HG02678 (cell line): ENCODE measurements at regions not wholly inside any gene's neighbourhood (a gene's known extent, or its start where the extent isn't known, plus 50 kb on each side); places are given as distances from the start of the nearest gene placed in this dataset.

Experiments used
- ATAC-seq: cut with Tn5 transposase; IDR thresholded peaks from one replicate; pipeline ENCODE4 v1.9.1; 2021; ENCODE audit warnings: mild to moderate bottlenecking, moderate library complexity; ENCODE audit not compliant: unreplicated experiment

- ATAC-seq, result no peak
Measured at GRCh38 chr16:79498928-79499327, 101.6 kb downstream of the MAF start.

DNA sequence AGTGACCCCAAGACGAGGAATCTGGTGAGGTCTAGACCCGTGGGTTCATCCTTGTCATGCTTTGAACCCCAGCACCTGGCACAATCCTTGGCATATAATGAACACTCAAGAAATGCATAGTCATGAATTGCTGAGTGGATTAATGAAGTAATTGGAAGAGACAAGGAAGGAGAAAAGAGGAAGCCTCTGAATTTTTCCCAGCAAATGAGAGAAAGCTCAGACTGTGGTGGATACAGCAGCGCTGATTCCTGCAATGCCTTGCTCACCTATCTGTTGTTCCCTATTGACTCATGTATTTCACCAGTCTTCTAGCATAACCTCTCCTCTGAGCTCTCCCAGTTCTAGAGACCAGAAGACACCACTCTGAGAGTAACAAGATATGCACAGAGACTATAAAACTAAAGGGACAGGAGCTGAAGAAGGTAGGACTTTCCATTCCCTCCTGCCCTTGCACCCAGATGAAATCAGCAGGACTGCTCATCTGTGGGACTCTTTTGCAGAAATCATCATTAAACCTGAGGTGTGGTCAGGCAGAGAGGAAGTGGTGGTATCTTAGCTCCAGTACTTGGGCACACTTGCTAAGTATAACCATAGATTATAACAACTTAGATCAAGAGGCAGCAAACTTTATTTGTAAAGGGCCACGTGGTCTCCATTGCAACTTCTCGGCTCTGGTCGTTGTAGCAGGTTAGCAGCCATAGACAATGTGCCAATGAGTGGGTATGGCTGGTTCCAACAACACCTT lies 102.8 kb downstream of the MAF start:
- no peak for ATAC-seq

DNA sequence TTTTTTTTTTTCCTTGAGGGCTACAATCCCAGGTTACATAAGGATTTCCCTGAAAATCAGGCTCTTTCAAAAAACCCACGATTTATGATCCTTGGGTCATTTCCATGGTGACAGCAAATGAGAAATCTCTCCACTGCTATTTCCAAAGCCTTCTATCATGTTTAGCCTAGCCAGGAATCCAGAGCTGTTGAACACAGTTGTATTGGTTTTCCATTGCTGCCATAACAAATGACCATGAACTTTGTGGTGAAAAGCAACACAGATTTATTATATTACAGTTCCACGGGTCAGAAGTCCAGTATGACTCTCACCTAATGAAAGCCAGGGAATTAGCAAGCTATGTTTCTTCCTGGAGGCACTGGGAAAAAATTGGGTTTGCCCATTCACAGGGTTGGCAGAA lies 106.6 kb downstream of the MAF start:
- no peak for ATAC-seq

DNA sequence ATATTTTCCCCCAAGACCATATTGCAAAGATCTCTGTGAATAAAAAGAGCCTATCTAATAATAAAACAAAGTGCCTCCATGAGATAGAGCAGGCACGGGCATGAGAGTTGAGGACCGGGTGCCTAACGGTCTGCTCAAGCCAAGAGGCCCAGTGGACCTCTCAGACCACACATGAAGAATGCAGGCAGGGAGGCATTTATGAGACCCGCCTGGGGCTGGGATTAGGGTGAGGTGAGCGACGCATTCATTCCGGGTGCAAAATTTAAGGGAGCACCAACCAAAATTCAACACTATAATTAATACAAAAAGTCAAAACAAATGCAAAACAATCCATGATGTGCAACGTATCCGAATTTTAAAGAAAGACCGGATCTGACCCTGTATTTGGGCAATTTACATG lies 108.5 kb downstream of the MAF start:
- ATAC-seq, result no peak

GRCh38 chr16:79485020-79485419 lies 115.5 kb downstream of the MAF start:
- no peak for ATAC-seq

- ATAC-seq, result no peak
Measured at GRCh38 chr16:79484237-79484636, 116.3 kb downstream of the MAF start.

DNA sequence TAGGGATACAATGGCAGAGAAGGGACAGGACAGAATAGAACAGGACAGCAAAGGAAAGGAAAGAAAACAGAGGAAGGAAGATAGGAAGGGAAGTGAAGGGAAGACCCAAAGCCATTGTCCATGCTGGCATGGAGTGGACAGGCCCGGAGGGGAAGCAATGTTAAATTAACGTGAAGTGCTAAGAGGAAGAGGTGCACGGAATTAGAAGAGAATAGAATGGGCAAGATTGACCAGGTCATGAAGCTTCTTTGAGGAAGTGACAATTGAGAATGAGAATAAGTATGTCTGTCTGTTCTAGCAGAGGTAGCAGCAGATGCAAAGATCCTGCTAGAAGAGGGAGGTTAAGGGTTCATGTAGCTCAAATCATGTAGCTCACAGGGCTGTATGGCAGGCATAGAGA lies 117.2 kb downstream of the MAF start:
- no peak for ATAC-seq

DNA sequence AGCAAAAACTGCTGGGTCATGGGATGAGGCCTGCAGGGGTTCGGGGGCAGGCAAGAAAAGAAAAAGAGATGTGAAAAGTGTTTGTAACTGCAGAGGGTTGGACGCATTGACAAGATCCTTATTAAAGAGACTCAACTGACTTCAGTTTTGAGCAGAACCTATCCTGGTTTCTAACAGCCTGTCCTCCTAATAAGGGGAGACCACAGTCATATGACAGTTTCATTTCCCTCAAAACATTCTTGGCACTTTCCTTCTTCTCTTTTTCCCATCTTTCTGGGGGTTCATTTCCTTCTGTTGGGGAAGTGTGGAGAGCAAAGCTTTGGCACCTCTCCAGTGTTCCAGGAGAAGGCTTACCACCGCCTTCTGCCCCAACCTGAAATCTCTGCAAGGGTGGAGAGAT lies 118.5 kb downstream of the MAF start:
- ATAC-seq, result no peak

DNA sequence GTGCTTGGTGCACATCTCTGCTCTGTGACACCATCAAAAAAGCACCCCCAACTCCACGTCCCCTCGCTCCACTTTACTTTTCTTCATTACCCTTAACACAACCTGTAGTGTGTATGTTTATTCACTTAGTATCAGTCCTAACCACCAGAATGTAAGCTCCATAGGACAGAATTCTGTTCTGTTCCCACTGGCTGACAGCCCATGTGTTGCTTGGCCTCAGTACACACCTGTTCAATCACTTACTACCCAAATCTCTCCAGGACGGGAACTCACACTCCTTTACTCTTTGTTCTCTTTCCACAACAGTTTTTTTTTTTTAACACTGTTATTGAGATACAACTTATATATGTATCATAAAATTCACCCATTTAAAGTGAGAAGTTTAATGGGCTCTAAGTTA lies 119.6 kb downstream of the MAF start:
- no peak for ATAC-seq

DNA sequence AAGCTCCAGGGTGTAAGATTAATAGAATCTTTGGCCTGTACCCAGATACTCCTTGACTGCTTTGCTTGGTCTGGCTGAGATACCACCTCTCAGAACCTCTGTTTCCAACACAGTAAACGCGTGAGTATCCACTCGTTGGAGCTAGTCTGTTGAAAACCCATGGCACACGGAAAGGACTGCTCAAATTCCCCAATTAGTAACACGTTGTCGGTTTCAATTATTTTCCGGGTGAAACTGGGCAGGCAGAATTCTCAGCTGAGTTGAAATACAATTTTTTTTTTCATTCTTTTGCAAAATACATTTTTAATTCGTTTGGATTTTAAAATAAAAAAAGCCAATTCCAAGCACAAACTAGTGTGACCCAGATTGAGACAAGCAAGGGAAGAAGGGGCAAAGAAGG lies 120.5 kb downstream of the MAF start:
- no peak for ATAC-seq

GRCh38 chr16:79476580-79476979 lies 124.0 kb downstream of the MAF start:
- ATAC-seq, result no peak

GRCh38 chr16:79475841-79476240 lies 124.7 kb downstream of the MAF start:
- no peak for ATAC-seq

DNA sequence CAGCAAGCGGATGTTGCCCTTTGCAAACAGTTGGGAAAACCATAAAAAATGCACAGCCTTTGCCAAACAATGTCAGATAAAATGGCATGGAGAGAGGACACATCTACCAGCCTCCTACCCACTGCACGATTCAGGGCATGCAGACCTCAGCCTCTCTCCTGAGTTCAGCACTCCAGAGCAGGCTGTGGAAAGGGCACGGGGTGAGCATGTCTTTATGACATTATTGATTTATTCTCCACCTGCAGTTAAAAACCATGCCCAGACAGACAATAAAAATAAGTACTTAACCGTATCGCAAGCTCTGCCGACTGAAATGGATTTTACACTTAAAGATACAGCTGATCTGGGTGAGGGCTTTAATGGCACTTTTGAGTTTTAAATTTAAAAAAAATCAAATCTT lies 127.1 kb downstream of the MAF start:
- no peak for ATAC-seq

- no peak for ATAC-seq
Measured at GRCh38 chr16:79472426-79472825, 128.1 kb downstream of the MAF start.

- no peak for ATAC-seq
Measured at GRCh38 chr16:79469999-79470398, 130.5 kb downstream of the MAF start.

- no peak for ATAC-seq
Measured at GRCh38 chr16:79468631-79469030, 131.9 kb downstream of the MAF start.

DNA sequence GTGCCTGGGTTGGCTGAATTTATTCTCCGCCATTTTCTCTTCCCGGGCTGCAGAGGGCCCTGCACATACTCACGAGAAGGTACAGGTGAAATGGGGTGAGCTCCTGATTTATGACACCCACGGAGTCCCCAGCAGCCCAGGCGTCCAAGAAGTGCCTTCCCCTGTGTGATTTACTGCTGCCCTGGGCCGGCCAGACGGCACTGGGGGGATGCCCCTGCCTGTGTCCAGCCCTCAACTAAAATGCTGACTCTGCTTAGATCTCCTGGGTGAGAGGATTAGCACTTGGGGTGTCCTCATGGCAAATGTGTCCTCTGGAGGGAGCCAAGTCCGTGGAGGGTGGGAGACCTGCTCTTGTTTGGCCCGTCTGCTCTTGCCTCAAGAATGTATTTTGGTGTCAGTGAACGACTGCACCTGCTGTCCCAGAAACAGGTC lies 132.4 kb downstream of the MAF start:
- no peak for ATAC-seq

DNA sequence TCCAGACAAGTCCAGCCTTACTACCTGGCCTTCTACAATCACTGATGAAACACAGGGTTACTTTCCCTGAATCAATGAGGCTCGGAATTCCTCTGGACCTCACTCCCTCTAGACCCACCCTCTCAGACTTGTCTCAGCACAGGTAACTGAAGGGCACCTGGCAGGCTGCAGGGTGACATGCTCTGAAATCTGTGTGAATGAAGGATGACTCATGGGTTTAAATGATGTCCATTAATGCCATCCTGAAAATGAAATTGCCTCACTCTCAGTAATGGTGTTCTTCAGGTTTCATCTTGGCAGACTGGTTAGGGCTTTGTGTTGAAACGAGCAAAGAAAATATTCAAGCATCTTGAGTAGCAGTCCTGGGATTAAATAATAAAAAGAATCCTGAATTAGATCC lies 134.4 kb downstream of the MAF start:
- no peak for ATAC-seq

DNA sequence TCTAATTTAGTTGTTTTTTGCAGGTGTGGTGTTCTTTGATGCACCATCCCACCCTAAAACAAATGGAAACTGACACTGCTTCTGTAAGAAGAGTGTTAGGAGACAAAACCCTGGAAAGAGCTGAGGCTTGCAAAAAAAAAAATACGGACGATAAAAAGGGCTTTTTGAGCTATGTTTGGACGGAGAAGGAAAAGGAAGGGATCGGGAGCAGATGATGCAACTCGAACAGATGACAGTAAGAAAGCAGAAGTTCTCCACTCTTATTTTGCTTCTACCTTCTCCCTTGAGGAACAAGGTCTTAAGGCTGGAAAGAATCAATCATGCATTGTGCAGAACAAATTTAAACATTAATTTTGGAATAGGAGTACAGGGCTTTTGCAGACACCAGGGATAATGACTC lies 136.7 kb downstream of the MAF start:
- no peak for ATAC-seq

GRCh38 chr16:79456036-79456435 lies 144.5 kb downstream of the MAF start:
- no peak for ATAC-seq

DNA sequence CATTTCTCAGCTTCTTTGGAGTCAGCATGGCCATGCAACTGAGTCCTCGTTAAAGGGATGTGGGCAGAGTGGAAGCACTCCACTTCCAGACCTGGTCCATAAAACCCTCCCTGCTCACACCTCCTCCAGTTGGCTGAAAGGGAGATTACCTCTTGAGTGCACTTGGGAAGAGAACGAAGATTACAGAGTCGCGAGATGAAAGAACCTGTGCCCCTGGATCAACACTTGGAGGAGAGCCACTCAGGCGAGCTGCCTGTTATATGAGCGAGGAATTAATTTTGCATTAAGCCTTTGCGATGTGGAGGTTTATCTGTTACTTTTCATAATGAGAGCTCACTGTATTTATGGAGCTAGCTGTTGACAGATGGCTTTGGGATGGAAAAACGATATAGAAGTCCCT lies 147.9 kb downstream of the MAF start:
- no peak for ATAC-seq

- ATAC-seq, result peak; percentile 55
Measured at GRCh38 chr16:79451196-79451816, 149.2 kb downstream of the MAF start.

DNA sequence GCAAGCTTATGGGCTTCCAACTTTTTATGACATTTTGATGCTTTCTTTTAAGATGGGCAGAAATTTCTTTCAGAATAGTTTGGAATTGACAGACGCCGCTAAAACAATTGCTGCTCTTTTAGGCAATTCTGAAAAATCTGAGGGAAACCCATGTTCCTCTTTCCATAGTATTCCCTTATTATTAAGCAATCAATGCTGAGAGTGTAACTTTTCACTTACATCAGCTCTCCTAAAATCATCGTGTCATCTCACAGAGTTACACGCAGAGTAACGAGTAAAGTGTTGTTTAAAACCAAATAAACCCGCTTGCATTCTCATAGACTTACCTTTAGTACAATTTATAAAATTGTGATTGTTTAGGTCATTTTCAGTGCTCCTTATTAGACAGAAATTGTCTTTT lies 150.6 kb downstream of the MAF start:
- no peak for ATAC-seq
